GM23338 (cell line): ENCODE measurements at regions not wholly inside any gene's neighbourhood (a gene's known extent, or its start where the extent isn't known, plus 50 kb on each side); places are given as distances from the start of the nearest gene placed in this dataset.

Experiments
- ATAC-seq: fragments of 200-7000 bp; cut with Tn5 transposase; 3 replicates; pipeline ENCODE4 v1.9.1; 2020
- DNase-seq: peaks from one replicate; pipeline ENCODE4 v3.0.0-alpha.2; 2015; ENCODE audit warnings: low spot score
- H2AFZ ChIP-seq: fragments of 200-600 bp; sonication (generic); 2 replicates; pipeline ENCODE4 v1.8.0; 2016; ENCODE audit warnings: antibody characterized with exemption, mild to moderate bottlenecking, moderate library complexity
- H3F3A ChIP-seq: fragments of 200-600 bp; sonication (generic); replicated peaks from 2 replicates; pipeline ENCODE4 v1.8.0; 2017; ENCODE audit warnings: antibody characterized with exemption, mixed run types, low read depth
- H3K27ac ChIP-seq: fragments of 200-600 bp; sonication (generic); 2 replicates; pipeline ENCODE4 v1.6.1; 2016; ENCODE audit warnings: low read depth
- H3K27me3 ChIP-seq: fragments of 200-600 bp; sonication (generic); 2 replicates; pipeline ENCODE4 v1.8.0; 2016; ENCODE audit warnings: mild to moderate bottlenecking, mixed run types, moderate library complexity; ENCODE audit not compliant: insufficient read depth
- H3K36me3 ChIP-seq: fragments of 200-600 bp; sonication (generic); 2 replicates; pipeline ENCODE4 v1.8.0; 2016; ENCODE audit warnings: mild to moderate bottlenecking; ENCODE audit not compliant: insufficient read depth
- H3K4me1 ChIP-seq: fragments of 200-600 bp; sonication (generic); 2 replicates; pipeline ENCODE4 v1.8.0; 2016; ENCODE audit warnings: mild to moderate bottlenecking, moderate library complexity; ENCODE audit not compliant: insufficient read depth
- H3K4me2 ChIP-seq: fragments of 200-600 bp; sonication (generic); 2 replicates; pipeline ENCODE4 v1.7.1; 2017; ENCODE audit warnings: mixed run types
- H3K4me3 ChIP-seq: fragments of 200-600 bp; sonication (generic); 2 replicates; pipeline ENCODE4 v1.6.1; 2016; ENCODE audit warnings: mixed run types
- H3K79me2 ChIP-seq: fragments of 200-600 bp; sonication (generic); replicated peaks from 2 replicates; pipeline ENCODE4 v1.8.0; 2017; ENCODE audit warnings: mild to moderate bottlenecking; ENCODE audit not compliant: insufficient read depth
- H3K9me2 ChIP-seq: fragments of 200-600 bp; sonication (generic); 2 replicates; pipeline ENCODE4 v1.8.0; 2017; ENCODE audit not compliant: insufficient read depth
- H4K20me1 ChIP-seq: fragments of 200-600 bp; sonication (generic); replicated peaks from 2 replicates; pipeline ENCODE4 v1.8.0; 2017; ENCODE audit warnings: mild to moderate bottlenecking; ENCODE audit not compliant: insufficient read depth
- H3K27ac Mint-ChIP-seq: 2 replicates; pipeline ENCODE4 v1.8.0; 2020; ENCODE audit warnings: inconsistent platforms, mild to moderate bottlenecking, moderate library complexity, mixed read lengths
- H3K27me3 Mint-ChIP-seq: 3 replicates; pipeline ENCODE4 v1.8.0; 2022; ENCODE audit warnings: low read depth, mild to moderate bottlenecking, moderate library complexity, mixed read lengths, inconsistent platforms; ENCODE audit not compliant: insufficient read depth, poor library complexity
- H3K36me3 Mint-ChIP-seq: 3 replicates; pipeline ENCODE4 v1.8.0; 2021; ENCODE audit warnings: low read depth, mild to moderate bottlenecking, inconsistent platforms, moderate library complexity, mixed read lengths
- H3K4me1 Mint-ChIP-seq: 3 replicates; pipeline ENCODE4 v1.8.0; 2020; ENCODE audit warnings: mild to moderate bottlenecking, inconsistent platforms, mixed read lengths
- H3K4me3 Mint-ChIP-seq: 3 replicates; pipeline ENCODE4 v1.8.0; 2021; ENCODE audit warnings: moderate library complexity, mild to moderate bottlenecking, inconsistent platforms, mixed read lengths
- H3K9me3 Mint-ChIP-seq: 3 replicates; pipeline ENCODE4 v1.8.0; 2020; ENCODE audit warnings: moderate library complexity, mild to moderate bottlenecking, inconsistent platforms, mixed read lengths
- CREB1 ChIP-seq: fragments of 250-450 bp; sonication (Bioruptor Pico); IDR thresholded peaks from 2 replicates; pipeline ENCODE4 v1.5.0; 2020; ENCODE audit warnings: low read depth, mild to moderate bottlenecking, moderate library complexity
- EZH2phosphoT487 ChIP-seq: fragments of 200-600 bp; sonication (generic); IDR thresholded peaks from one replicate; pipeline ENCODE4 v1.8.1; 2018; ENCODE audit warnings: antibody characterized with exemption; ENCODE audit not compliant: unreplicated experiment
- JUNB ChIP-seq: IDR thresholded peaks from one replicate; pipeline ENCODE4 v1.6.1; 2016; ENCODE audit warnings: antibody characterized with exemption; ENCODE audit not compliant: unreplicated experiment
- NANOG ChIP-seq: IDR thresholded peaks from 2 replicates; pipeline ENCODE4 v1.6.1; 2016; ENCODE audit warnings: antibody characterized with exemption, borderline replicate concordance
- STAT1 ChIP-seq: IDR thresholded peaks from one replicate; pipeline ENCODE4 v1.6.1; 2016; ENCODE audit warnings: antibody characterized with exemption; ENCODE audit not compliant: unreplicated experiment
- TF ChIP-seq, protein P1 (sequence below): fragments of 250-450 bp; sonication (Bioruptor Pico); IDR thresholded peaks from 2 replicates; pipeline ENCODE4 v1.5.0; 2020; ENCODE audit warnings: mild to moderate bottlenecking, moderate library complexity

DNA sequence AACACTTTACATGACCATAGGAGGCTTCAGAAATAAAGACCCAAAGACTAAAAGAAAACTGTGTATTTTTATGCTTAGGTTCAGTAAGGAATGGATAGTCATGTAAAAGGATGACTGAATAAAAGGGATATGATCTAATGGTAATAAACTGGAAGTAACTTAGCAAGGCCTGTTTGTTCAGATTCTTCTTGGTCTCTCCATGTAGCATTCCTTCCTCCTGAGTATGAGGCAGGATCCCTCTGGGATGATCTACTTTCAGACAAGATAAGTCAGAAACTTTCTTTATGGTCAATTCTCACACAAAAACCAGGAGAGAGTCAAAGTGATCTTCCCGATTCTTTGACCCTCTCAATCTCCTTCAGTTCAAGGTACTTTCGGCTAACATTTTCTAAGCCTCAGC lies 340.8 kb upstream of the DCBLD2 start (continued):
- TF ChIP-seq, protein P1, sequence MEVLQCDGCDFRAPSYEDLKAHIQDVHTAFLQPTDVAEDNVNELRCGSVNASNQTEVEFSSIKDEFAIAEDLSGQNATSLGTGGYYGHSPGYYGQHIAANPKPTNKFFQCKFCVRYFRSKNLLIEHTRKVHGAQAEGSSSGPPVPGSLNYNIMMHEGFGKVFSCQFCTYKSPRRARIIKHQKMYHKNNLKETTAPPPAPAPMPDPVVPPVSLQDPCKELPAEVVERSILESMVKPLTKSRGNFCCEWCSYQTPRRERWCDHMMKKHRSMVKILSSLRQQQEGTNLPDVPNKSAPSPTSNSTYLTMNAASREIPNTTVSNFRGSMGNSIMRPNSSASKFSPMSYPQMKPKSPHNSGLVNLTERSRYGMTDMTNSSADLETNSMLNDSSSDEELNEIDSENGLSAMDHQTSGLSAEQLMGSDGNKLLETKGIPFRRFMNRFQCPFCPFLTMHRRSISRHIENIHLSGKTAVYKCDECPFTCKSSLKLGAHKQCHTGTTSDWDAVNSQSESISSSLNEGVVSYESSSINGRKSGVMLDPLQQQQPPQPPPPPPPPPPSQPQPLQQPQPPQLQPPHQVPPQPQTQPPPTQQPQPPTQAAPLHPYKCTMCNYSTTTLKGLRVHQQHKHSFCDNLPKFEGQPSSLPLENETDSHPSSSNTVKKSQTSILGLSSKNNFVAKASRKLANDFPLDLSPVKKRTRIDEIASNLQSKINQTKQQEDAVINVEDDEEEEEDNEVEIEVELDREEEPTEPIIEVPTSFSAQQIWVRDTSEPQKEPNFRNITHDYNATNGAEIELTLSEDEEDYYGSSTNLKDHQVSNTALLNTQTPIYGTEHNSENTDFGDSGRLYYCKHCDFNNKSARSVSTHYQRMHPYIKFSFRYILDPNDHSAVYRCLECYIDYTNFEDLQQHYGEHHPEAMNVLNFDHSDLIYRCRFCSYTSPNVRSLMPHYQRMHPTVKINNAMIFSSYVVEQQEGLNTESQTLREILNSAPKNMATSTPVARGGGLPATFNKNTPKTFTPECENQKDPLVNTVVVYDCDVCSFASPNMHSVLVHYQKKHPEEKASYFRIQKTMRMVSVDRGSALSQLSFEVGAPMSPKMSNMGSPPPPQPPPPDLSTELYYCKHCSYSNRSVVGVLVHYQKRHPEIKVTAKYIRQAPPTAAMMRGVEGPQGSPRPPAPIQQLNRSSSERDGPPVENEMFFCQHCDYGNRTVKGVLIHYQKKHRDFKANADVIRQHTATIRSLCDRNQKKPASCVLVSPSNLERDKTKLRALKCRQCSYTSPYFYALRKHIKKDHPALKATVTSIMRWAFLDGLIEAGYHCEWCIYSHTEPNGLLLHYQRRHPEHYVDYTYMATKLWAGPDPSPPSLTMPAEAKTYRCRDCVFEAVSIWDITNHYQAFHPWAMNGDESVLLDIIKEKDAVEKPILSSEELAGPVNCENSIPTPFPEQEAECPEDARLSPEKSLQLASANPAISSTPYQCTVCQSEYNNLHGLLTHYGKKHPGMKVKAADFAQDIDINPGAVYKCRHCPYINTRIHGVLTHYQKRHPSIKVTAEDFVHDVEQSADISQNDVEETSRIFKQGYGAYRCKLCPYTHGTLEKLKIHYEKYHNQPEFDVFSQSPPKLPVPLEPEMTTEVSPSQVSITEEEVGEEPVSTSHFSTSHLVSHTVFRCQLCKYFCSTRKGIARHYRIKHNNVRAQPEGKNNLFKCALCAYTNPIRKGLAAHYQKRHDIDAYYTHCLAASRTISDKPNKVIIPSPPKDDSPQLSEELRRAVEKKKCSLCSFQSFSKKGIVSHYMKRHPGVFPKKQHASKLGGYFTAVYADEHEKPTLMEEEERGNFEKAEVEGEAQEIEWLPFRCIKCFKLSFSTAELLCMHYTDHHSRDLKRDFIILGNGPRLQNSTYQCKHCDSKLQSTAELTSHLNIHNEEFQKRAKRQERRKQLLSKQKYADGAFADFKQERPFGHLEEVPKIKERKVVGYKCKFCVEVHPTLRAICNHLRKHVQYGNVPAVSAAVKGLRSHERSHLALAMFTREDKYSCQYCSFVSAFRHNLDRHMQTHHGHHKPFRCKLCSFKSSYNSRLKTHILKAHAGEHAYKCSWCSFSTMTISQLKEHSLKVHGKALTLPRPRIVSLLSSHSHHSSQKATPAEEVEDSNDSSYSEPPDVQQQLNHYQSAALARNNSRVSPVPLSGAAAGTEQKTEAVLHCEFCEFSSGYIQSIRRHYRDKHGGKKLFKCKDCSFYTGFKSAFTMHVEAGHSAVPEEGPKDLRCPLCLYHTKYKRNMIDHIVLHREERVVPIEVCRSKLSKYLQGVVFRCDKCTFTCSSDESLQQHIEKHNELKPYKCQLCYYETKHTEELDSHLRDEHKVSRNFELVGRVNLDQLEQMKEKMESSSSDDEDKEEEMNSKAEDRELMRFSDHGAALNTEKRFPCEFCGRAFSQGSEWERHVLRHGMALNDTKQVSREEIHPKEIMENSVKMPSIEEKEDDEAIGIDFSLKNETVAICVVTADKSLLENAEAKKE (CRISPR knock-in tag) = no peak
- TF ChIP-seq NANOG (no peak), EZH2phosphoT487 (no peak), CREB1 (CRISPR knock-in tag) (no peak), JUNB (no peak)

DNA sequence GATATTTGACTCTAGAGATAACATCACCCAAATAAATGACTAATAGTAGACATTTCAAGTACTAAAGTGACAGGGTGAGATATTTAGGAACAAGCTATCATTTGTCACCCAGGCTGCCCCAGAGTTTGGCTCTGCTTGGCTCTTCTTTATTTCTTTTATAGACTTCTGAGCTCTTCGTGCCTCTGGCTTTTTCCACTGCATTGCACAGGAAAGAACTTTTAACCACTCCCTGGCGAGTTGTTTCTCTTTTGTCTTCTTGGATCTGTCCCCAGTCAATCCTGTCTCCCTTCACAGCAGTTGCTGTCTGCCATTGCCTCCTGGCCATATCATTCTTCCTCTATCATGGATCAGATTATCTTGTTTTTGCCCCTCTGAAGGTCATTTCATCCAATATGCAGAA lies 339.2 kb upstream of the DCBLD2 start:
- Mint-ChIP-seq H3K9me3 (peaks cover 6% of the 10 kb centered on the region; the same call in 1 of the 3 replicates), H3K27ac (no peak overlapping the region), H3K36me3 (no peaks in the 10 kb centered on the region; the same call in 2 of the 3 replicates), H3K27me3 (peaks cover 2% of the 10 kb centered on the region), H3K4me1 (no peaks in the 10 kb centered on the region), H3K4me3 (no peak overlapping the region)
- Histone ChIP-seq H3K4me1 (no peaks in the 10 kb centered on the region), H3K4me3 (no peak overlapping the region), H3K79me2 (no peaks in the 10 kb centered on the region), H4K20me1 (no peaks in the 10 kb centered on the region), H3F3A (no peaks in the 10 kb centered on the region), H3K9me2 (peaks cover 7% of the 10 kb centered on the region; the same call in 1 of the 2 replicates), H3K27me3 (no peaks in the 10 kb centered on the region), H3K36me3 (no peaks in the 10 kb centered on the region), H3K27ac (no peak overlapping the region), H3K4me2 (no peak overlapping the region), H2AFZ (no peak overlapping the region)
- DNase-seq = no peak
- ATAC-seq = no peak
- no peak for TF ChIP-seq STAT1
- TF ChIP-seq, protein P1 (CRISPR knock-in tag) = no peak
- TF ChIP-seq NANOG = no peak
